ENCODE measurements at regions not wholly inside any gene's neighbourhood (a gene's known extent, or its start where the extent isn't known, plus 50 kb on each side); places are given as distances from the start of the nearest gene placed in this dataset.

GRCh38 chr10:123463181-123463580 lies 203.0 kb upstream of the GPR26 start:
- DNase-seq, result no peak

- no peak for DNase-seq
These were observed 202.5 kb upstream of the GPR26 start for GRCh38 chr10:123463698-123464097.

DNA sequence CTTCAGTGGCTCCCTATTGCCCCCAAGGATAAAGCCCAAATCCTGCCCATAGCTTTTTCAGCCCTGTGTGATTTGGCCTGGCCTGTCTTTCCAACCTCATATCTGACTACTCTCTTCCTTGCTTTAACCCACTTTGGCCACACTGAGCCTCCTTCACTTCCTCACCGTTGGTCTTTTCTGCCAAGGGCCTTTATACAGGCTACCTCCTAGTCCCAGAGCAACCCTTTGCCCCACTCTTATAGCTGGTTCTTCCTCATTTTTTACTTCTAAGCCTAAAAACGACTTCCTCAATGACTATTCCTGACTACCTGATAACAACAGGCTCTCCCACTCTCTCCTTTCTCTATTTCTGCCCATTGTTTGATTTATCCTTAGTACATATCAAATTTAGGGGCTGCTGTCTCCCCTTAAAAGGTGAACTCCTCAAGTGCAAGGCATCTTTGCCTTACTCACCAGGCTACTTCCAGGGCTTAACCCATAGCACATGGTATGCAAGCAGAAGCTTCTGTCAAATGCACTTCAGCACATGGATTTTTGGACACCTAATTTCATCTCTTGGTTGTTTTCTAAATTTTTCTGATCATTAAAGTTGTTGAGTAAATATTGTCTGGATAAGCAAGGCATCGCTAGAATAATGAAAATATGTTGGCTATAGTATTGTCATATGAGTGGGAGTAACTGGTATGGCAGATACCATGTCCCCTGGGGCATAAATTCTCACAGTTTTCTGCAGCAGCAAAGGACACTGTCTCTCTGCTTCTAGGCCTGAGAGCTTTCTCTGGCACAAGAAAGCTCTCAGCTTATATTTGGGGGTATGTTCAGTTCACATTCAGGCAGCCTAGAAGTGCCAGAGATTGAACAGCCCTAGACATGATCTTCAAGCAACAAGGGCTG lies 201.5 kb upstream of the GPR26 start:
- no peak for DNase-seq

- no peak for DNase-seq
These were observed 195.7 kb upstream of the GPR26 start for GRCh38 chr10:123470336-123470921.

- no peak for DNase-seq
These were observed 194.3 kb upstream of the GPR26 start for GRCh38 chr10:123471811-123472210.

GRCh38 chr10:123472606-123473005 lies 193.5 kb upstream of the GPR26 start:
- DNase-seq, result no peak

DNA sequence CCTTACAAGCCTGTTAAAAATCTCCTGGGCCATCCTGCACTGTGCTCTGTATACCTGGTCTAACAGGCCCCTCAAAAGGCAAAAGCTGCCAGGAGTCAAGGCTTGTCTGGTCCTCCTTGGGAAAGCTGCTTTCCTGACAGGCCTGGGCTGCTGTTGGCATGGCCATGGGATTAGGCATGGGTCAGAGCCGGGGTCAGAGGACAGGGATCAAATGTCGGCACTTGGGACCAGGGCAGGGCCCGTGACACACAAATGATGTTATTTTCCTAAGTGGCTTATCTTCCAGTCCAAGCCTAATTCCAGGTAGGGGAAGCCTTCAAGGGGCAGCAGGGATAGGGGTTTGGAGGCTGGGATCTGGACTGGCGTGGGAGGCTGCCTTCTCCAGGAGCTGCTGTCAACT lies 191.5 kb upstream of the GPR26 start:
- no peak for DNase-seq

GRCh38 chr10:123475466-123475865 lies 190.7 kb upstream of the GPR26 start:
- DNase-seq, result no peak

DNA sequence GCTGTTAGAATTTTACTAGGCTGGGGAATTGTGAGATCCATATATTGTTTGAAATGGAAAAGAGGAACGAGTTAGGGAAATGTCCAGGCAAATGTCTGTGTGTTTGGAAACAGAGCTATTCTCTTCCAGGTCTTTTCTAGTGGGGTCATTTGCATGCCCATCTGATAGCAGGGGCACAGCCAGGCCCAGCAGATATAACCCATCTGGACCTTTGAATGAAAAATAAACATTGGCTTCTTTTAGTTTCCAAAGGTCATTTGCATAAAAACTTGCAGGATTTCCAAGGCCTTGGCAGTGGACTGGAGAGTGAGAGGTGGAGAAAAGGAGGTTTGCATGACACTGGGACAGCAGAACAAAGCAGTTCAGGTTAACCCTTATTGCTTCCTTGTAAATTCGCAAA lies 188.0 kb upstream of the GPR26 start:
- no peak for DNase-seq

DNA sequence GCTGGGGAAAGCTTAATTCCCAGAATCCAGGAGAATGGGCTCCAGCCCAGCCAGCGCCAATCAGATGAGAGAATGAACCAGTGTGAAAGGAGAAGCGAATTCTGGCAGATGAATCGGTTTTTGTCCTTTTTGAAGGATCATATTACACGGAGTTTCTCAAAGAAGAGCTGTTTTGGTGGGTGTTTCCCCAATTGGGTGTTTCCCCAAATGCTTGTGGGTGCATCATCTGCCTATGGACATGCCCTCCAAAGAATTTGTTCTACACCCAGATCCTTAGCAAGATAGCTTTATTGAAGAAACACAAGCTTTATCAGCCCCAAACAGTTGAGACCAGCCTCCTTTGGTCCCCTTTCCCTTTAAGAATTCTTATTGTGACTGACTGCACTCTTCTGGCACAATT lies 186.5 kb upstream of the GPR26 start:
- no peak for DNase-seq

- DNase-seq, result no peak
These were observed 185.8 kb upstream of the GPR26 start for GRCh38 chr10:123480344-123480743.

DNA sequence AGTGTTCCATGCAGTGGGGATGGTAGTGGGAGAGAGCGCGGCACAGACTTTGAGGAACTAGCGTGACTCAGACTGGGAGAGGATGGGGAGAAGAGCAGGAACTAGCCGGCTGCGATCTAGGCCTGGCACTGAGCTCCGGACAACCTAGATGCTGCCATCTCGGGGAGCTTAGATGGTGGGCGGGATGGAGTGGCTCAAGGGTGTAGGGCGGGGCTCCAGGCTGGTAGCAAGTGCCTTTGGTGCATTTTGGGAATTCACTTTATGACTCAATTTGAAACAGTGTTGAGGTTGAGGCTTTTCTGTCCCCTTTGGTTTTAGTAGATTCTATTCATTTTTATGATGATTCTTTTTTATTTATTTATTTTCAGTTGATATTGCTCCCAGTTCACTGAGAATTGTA lies 185.3 kb upstream of the GPR26 start:
- DNase-seq, result no peak

- no peak for DNase-seq
These were observed 181.4 kb upstream of the GPR26 start for GRCh38 chr10:123484722-123485121.

GRCh38 chr10:123485341-123485960 lies 180.7 kb upstream of the GPR26 start:
- no peak for DNase-seq

- DNase-seq, result no peak
These were observed 177.7 kb upstream of the GPR26 start for GRCh38 chr10:123488436-123488835.

DNA sequence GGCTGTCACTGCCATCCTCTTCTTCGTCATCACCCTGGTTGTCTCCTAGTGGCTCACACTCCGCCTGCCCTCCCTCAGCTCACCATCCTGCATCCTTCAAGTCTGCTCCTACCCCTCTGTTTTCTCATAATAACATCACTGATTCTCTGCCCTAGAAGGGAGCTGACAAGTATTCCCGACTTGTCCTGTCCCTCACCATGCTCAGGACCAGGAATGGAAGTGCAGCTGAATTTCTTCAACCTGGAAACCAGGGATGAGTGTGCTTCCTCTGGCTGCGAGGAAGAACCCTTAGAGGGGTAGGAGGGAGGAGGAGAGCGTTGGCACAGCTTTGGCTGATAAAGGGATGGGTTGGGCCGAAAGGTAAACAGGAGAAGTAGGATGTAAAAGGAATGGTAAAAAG lies 174.8 kb upstream of the GPR26 start:
- DNase-seq, result no peak

DNA sequence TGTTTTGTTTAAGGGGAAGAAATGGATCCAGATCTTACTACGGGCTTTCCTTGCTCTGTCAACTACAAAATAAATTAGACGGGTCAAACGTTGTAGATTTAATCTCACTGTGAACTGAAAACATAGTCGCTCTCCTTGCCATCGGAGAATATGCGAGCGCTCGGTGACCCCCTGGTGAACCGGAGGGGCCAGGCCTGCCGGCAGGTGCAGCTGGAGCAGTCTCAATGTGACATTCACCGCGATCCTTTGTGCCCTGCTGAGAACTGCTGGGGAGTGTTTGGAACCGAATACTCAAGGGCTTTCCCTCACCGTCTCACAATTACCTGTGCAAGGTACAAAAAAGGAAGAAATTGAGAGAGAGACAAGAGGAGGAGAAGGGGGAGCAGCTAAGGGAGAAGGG lies 174.1 kb upstream of the GPR26 start:
- DNase-seq, result no peak

DNA sequence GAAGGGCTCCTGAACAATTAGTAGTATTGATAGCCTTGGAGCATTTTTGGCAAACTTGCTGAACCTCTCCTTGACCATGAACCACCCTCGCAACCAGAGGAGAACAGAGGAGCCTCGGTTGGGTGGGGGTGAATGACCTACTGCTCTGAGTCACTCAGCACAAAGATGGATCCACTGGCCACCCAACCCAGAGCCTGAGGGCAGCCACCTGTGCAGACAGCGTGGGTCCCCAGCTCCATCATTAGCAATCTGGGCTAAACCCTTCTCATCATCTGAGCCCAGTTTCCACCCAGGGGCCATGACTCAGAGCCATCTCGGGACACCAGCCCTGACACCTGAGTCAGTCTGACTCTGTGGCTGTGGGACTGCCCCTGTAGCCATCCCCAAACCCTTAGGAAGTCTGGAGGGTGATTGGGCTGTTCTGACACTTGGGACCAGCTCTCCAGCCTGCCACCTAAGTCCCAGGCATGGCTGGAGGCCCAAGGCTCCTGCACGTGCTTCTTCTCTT lies 171.8 kb upstream of the GPR26 start:
- DNase-seq, result no peak

- no peak for DNase-seq
These were observed 169.8 kb upstream of the GPR26 start for GRCh38 chr10:123496375-123496774.

DNA sequence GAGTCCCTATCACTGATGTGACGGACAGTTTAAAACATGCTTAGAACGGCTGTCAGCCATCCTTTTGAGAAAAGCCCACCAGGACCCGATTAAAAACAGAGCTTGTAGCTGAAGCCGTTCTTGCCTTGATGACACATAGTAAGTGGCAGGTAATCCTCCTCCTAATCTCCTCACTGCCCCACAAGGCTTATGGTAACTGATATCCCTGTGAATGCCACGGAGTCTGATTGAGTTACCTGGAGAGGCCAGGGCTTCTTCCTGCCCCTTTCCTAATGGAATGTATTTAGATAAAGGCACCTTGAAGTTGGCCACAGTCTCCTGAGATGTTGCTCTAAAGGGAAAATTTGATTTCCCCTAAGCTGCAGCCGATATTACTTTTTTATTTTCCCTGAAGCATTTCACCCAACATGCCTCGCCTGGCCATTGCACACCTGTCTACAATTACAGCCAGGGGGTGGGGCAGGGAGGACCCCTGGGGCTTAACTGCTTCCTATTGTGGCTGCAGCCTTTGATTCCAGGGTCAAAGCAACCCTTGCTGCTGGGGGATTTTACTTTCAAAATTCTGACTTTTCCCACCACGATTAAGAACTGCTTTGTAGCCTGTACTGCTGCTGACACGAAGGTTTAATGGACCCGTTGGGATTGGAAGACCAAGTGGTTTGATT lies 169.0 kb upstream of the GPR26 start:
- DNase-seq, result no peak

DNA sequence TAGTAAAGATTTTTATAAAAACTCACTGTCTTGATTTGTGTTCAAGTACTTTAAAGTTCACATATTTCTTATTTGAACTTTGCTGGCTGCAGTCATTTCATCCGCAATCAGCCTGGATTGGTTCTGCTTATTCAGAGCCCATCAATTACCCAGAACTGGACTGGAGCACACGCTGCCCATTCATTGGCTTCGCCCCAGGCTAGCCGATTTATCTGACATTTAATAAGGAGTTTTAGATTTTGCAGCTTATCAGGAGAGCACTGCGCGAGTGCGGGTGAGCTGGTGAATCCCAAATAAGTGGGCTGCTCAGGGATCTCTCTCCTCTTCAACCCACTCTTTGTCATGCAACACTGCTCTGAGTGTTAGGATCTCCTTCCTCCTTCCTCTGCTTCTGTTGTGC lies 166.0 kb upstream of the GPR26 start:
- DNase-seq, result no peak

GRCh38 chr10:123501148-123501547 lies 165.0 kb upstream of the GPR26 start:
- no peak for DNase-seq

GRCh38 chr10:123502983-123503382 lies 163.2 kb upstream of the GPR26 start:
- DNase-seq, result no peak

All from stimulated activated naive CD4-positive, alpha-beta T cell (primary cell).